ENCODE measurements at regions not wholly inside any gene's neighbourhood (a gene's known extent, or its start where the extent isn't known, plus 50 kb on each side); places are given as distances from the start of the nearest gene placed in this dataset.
A peak's percentile ranks its signal among the peaks of the same experiment; 100 is the strongest.
"Not testable (repeated sequence)": the region's sequence is repeated elsewhere in the genome, so short reads cannot be mapped to it uniquely, and the experiment has no call there.

DNA sequence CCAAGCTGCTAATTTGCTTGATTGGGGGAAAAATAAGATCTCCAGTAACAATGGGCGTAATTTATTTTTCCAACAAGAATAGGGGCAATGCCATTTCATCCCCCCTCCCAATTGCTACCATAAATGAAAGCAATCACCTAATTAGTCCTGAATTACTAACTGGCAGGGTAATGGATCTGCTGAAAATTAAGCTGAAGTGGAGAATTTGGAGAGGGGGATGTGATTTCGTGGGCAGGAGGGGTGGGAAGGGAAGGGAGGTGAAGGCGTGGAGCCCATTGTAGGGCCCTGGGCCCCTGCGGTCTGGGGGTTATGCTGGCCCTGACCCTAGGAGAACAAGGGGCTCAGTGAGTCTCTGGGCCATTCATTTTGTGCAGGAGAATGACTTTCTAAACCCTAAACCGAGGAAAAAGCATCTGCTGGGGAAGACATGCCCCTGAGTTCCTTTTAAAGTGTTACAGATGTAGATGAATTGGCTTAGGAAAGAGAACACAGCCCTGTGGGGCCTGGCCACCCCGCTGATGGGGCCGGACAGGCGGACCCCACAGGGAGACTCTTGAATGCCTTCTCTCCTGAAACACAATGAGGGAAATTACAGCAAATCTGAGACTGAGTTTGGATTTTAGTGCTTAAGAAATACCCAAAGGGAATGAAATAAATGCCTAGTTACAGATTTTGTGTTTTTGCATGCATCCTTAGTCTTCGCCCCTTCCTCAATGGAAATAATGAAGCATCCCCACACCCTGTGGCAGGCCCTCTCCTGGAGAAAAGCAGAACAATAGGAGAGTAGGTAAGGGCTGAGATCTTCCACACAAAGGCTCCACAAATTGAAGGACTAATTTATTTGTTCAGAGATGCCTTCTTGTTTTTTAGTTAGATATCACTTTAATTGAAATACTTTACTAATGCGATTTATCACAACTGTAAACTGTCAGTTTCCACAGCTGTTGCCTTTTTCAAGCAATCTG is 143.2 kb downstream of the PSAT1 start:
- Histone ChIP-seq H3K27ac (no peak overlapping the region), H3K36me3 (ENCODE audit: insufficient read depth) (no peaks in the 10 kb centered on the region), H3K4me1 (ENCODE audit: low read depth, poor library complexity, severe bottlenecking) (no peaks in the 10 kb centered on the region), H3K4me2 (0 out of 2 replicates have a peak overlapping the region, but pooled peaks have one; percentile 4), H3K27me3 (ENCODE audit: insufficient read depth, low read depth) (no peaks in the 10 kb centered on the region), H3K4me3 (IDR thresholded peaks at IDR 0.05; ENCODE audit: insufficient read depth, low read depth, low read length) (no peak overlapping the region), H3K9ac (no peak overlapping the region), H4K20me1 (ENCODE audit: insufficient read depth) (no peaks in the 10 kb centered on the region), H2AFZ (ENCODE audit: low read depth) (peak overlapping the region; percentile 53; the same call in 1 of the 2 replicates), H3K79me2 (ENCODE audit: insufficient read depth, low read depth) (no peaks in the 10 kb centered on the region)
- TF ChIP-seq, protein P1, sequence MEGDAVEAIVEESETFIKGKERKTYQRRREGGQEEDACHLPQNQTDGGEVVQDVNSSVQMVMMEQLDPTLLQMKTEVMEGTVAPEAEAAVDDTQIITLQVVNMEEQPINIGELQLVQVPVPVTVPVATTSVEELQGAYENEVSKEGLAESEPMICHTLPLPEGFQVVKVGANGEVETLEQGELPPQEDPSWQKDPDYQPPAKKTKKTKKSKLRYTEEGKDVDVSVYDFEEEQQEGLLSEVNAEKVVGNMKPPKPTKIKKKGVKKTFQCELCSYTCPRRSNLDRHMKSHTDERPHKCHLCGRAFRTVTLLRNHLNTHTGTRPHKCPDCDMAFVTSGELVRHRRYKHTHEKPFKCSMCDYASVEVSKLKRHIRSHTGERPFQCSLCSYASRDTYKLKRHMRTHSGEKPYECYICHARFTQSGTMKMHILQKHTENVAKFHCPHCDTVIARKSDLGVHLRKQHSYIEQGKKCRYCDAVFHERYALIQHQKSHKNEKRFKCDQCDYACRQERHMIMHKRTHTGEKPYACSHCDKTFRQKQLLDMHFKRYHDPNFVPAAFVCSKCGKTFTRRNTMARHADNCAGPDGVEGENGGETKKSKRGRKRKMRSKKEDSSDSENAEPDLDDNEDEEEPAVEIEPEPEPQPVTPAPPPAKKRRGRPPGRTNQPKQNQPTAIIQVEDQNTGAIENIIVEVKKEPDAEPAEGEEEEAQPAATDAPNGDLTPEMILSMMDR (conservative IDR thresholded peaks at IDR 0.05; ENCODE audit: low read depth, low read length), result no peak

DNA sequence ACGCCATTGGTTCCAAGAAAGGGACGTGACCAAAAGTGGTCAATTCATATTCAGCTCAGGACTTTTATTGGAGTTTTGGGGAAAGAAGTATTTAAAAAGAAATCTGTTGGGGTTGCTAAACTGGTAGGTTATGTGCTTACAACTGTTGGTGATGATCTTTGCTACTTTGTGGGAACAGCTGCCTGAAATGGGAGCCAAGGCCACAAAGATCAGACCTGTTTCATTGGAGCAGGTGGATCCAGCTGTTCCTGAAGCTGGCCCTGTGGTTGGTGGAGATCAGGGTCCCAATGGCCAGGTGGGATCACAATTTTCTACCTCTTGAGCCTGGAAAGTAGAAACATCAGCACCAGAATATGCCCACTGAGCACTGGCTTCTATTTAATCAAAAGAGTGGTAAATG is 144.5 kb downstream of the PSAT1 start:
- Histone ChIP-seq H3K27ac (no peak overlapping the region), H3K9ac (no peak overlapping the region), H3K4me2 (no peak overlapping the region), H3K4me3 (IDR thresholded peaks at IDR 0.05; ENCODE audit: insufficient read depth, low read depth, low read length) (no peak overlapping the region), H3K79me2 (ENCODE audit: insufficient read depth, low read depth) (no peaks in the 10 kb centered on the region), H3K4me1 (ENCODE audit: low read depth, poor library complexity, severe bottlenecking) (no peaks in the 10 kb centered on the region), H3K27me3 (ENCODE audit: insufficient read depth, low read depth) (no peaks in the 10 kb centered on the region), H2AFZ (ENCODE audit: low read depth) (no peak overlapping the region), H4K20me1 (ENCODE audit: insufficient read depth) (no peaks in the 10 kb centered on the region), H3K36me3 (ENCODE audit: insufficient read depth) (no peaks in the 10 kb centered on the region)
- TF ChIP-seq, protein P1 (conservative IDR thresholded peaks at IDR 0.05; ENCODE audit: low read depth, low read length), result no peak

DNA sequence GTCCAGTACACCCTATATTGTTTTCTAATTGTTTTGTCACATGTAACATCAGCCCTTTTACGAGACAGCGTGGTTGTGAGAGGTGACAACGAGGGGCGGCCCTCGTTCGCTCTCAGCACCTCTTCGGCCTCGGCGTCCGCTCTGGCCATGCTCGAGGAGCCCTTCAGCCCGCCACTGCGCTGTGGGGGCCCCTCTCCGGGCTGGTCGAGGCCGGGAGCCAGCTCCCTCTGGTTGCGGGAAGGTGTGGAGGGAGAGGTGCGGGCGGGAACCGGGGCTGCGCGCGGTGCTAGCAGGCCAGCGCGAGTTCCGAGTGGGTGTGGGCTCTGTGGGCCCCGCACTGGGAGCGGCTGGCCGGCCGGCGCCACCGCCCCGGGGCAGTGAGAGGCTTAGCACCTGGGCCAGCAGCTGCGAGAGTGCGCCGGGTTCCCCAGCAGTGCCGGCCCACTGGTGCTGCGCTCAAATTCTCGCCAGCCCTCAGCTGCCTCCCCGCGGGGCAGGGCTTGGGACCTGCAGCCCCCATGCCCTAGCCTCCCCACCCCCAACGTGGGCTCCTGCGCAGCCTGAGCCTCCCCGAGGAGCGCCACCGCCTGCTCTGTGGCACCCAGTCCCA is 145.0 kb downstream of the PSAT1 start:
- H3K4me2 ChIP-seq, result no peak overlapping the region
- no peak overlapping the region for H3K9ac ChIP-seq
- H3K79me2 ChIP-seq (ENCODE audit: insufficient read depth, low read depth), result no peaks in the 10 kb centered on the region
- no peak overlapping the region for H3K27ac ChIP-seq
- H4K20me1 ChIP-seq (ENCODE audit: insufficient read depth), result no peaks in the 10 kb centered on the region
- H3K4me3 ChIP-seq (IDR thresholded peaks at IDR 0.05; ENCODE audit: insufficient read depth, low read depth, low read length), result no peak overlapping the region
- H3K27me3 ChIP-seq (ENCODE audit: insufficient read depth, low read depth), result no peaks in the 10 kb centered on the region
- TF ChIP-seq, protein P1 (conservative IDR thresholded peaks at IDR 0.05; ENCODE audit: low read depth, low read length), result no peak
- no peak overlapping the region for H2AFZ ChIP-seq (ENCODE audit: low read depth)
- no peaks in the 10 kb centered on the region for H3K36me3 ChIP-seq (ENCODE audit: insufficient read depth)
- no peaks in the 10 kb centered on the region for H3K4me1 ChIP-seq (ENCODE audit: low read depth, poor library complexity, severe bottlenecking)

DNA sequence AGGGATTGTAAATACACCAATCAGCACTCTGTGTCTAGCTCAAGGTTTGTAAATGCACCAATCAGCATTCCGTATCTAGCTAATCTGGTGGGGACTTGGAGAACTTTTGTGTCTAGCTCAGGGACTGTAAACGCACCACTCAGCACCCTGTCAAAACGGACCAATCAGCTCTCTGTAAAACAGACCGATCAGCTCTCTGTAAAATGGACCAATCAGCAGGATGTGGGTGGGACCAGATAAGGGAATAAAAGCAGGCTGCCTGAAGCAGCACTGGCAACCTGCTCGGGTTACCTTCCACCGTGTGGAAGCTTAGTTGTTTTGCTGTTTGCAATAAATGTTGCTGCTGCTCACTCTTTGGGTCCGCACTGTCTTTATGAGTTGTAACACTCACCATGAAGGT is 145.7 kb downstream of the PSAT1 start:
- H4K20me1 ChIP-seq (ENCODE audit: insufficient read depth); H3K9ac ChIP-seq; H3K36me3 ChIP-seq (ENCODE audit: insufficient read depth); H3K27ac ChIP-seq; H3K4me1 ChIP-seq (ENCODE audit: low read depth, poor library complexity, severe bottlenecking); H3K4me2 ChIP-seq; H3K79me2 ChIP-seq (ENCODE audit: insufficient read depth, low read depth); H3K4me3 ChIP-seq (IDR thresholded peaks at IDR 0.05; ENCODE audit: insufficient read depth, low read depth, low read length); H2AFZ ChIP-seq (ENCODE audit: low read depth); H3K27me3 ChIP-seq (ENCODE audit: insufficient read depth, low read depth): not testable (repeated sequence)

Data from KMS-11 (cell line).